ENCODE measurements at regions not wholly inside any gene's neighbourhood (a gene's known extent, or its start where the extent isn't known, plus 50 kb on each side); places are given as distances from the start of the nearest gene placed in this dataset.

GRCh38 chr11:26143566-26144290 is 188.2 kb upstream of the ANO3 start:
- TF ChIP-seq CTCF (IDR thresholded peaks at IDR 0.05) = no peak
- Mint-ChIP-seq H3K4me1 (no peaks in the 10 kb centered on the region), H3K27ac (no peak overlapping the region), H3K36me3 (no peaks in the 10 kb centered on the region), H3K27me3 (ENCODE audit: low read depth in 2 of 2) (no peaks in the 10 kb centered on the region), H3K4me3 (no peak overlapping the region), H3K9me3 (peaks cover 5% of the 10 kb centered on the region in 2 donors)
- Histone ChIP-seq H3K27me3 (ENCODE audit: control insufficient read depth, insufficient read depth, low read length) (no peaks in the 10 kb centered on the region), H3K9me3 (ENCODE audit: control insufficient read depth, insufficient read depth, low read length) (peaks cover 6% of the 10 kb centered on the region), H3K4me3 (ENCODE audit: low read length) (no peak overlapping the region), H3K4me1 (ENCODE audit: control insufficient read depth, insufficient read depth, low read length) (no peaks in the 10 kb centered on the region), H3K27ac (ENCODE audit: low read length) (no peak overlapping the region), H3K36me3 (ENCODE audit: control insufficient read depth, insufficient read depth, low read length) (no peaks in the 10 kb centered on the region)
- DNase-seq (no peak), ATAC-seq (no peak)
- intact Hi-C loops (cut with micrococcal nuclease) = no loop called here

- DNase-seq = no peak
- no CpG with 5 or more reads among the region's 2 CpGs for WGBS (ENCODE audit: insufficient coverage)
- Mint-ChIP-seq H3K36me3 (no peaks in the 10 kb centered on the region), H3K27me3 (ENCODE audit: low read depth in 2 of 2) (no peaks in the 10 kb centered on the region), H3K9me3 (peaks cover 5 to 6% of the 10 kb centered on the region in 2 donors), H3K4me3 (no peak overlapping the region), H3K4me1 (no peaks in the 10 kb centered on the region), H3K27ac (no peak overlapping the region)
- intact Hi-C loops (cut with micrococcal nuclease) = no loop called here
- no peak for ATAC-seq
- Histone ChIP-seq H3K4me1 (ENCODE audit: control insufficient read depth, insufficient read depth, low read length) (no peaks in the 10 kb centered on the region), H3K9me3 (ENCODE audit: control insufficient read depth, insufficient read depth, low read length) (peaks cover 6% of the 10 kb centered on the region), H3K27ac (ENCODE audit: low read length) (no peak overlapping the region), H3K27me3 (ENCODE audit: control insufficient read depth, insufficient read depth, low read length) (no peaks in the 10 kb centered on the region), H3K36me3 (ENCODE audit: control insufficient read depth, insufficient read depth, low read length) (no peaks in the 10 kb centered on the region), H3K4me3 (ENCODE audit: low read length) (no peak overlapping the region)
- no peak for TF ChIP-seq CTCF (IDR thresholded peaks at IDR 0.05)
These were observed 187.6 kb upstream of the ANO3 start for GRCh38 chr11:26144291-26144690.

GRCh38 chr11:26144911-26145310 is 187.0 kb upstream of the ANO3 start:
- H3K9me3 ChIP-seq (ENCODE audit: control insufficient read depth, insufficient read depth, low read length) = peaks cover 6% of the 10 kb centered on the region
- Mint-ChIP-seq H3K4me1 (no peaks in the 10 kb centered on the region), H3K27ac (no peak overlapping the region), H3K4me3 (no peak overlapping the region), H3K27me3 (ENCODE audit: low read depth in 2 of 2) (no peaks in the 10 kb centered on the region), H3K9me3 (peaks cover 3 to 4% of the 10 kb centered on the region in 2 donors), H3K36me3 (no peaks in the 10 kb centered on the region)
- ATAC-seq = no peak
- DNase-seq = no peak
- intact Hi-C loops (cut with micrococcal nuclease) = no loop called here
- no peak for TF ChIP-seq CTCF (IDR thresholded peaks at IDR 0.05)
- no peak overlapping the region for H3K4me3 ChIP-seq (ENCODE audit: low read length)
- no peaks in the 10 kb centered on the region for H3K27me3 ChIP-seq (ENCODE audit: control insufficient read depth, insufficient read depth, low read length)
- no peaks in the 10 kb centered on the region for H3K4me1 ChIP-seq (ENCODE audit: control insufficient read depth, insufficient read depth, low read length)
- H3K36me3 ChIP-seq (ENCODE audit: control insufficient read depth, insufficient read depth, low read length) = no peaks in the 10 kb centered on the region
- H3K27ac ChIP-seq (ENCODE audit: low read length) = no peak overlapping the region

GRCh38 chr11:26149585-26149984 is 182.3 kb upstream of the ANO3 start:
- H3K36me3 ChIP-seq (ENCODE audit: control insufficient read depth, insufficient read depth, low read length) = no peaks in the 10 kb centered on the region
- H3K27me3 ChIP-seq (ENCODE audit: control insufficient read depth, insufficient read depth, low read length) = no peaks in the 10 kb centered on the region
- TF ChIP-seq CTCF (IDR thresholded peaks at IDR 0.05) = no peak
- H3K4me3 ChIP-seq (ENCODE audit: low read length) = no peak overlapping the region
- Mint-ChIP-seq H3K36me3 (no peaks in the 10 kb centered on the region), H3K9me3 (peaks cover 2 to 6% of the 10 kb centered on the region in 2 donors), H3K4me3 (no peak overlapping the region), H3K27ac (no peak overlapping the region), H3K4me1 (no peaks in the 10 kb centered on the region), H3K27me3 (ENCODE audit: low read depth in 2 of 2) (no peaks in the 10 kb centered on the region)
- no peak for ATAC-seq
- no peak overlapping the region for H3K27ac ChIP-seq (ENCODE audit: low read length)
- H3K4me1 ChIP-seq (ENCODE audit: control insufficient read depth, insufficient read depth, low read length) = no peaks in the 10 kb centered on the region
- H3K9me3 ChIP-seq (ENCODE audit: control insufficient read depth, insufficient read depth, low read length) = peaks cover 6% of the 10 kb centered on the region
- 89% methylated on average over 21 of the region's 21 CpGs for WGBS (ENCODE audit: insufficient coverage)
- intact Hi-C loops (cut with micrococcal nuclease) = no loop called here
- no peak for DNase-seq

All from natural killer cell (primary cell).